Ovary (tissue), 3 donors: ENCODE measurements at regions not wholly inside any gene's neighbourhood (a gene's known extent, or its start where the extent isn't known, plus 50 kb on each side); places are given as distances from the start of the nearest gene placed in this dataset.

Experiments
- EP300 ChIP-seq: sonication (generic); formaldehyde crosslinking; IDR thresholded peaks from one replicate; pipeline ENCODE4 v1.6.1; 2017; ENCODE audit warnings: antibody characterized with exemption
- POLR2A ChIP-seq: fragments of 450-650 bp; IDR thresholded peaks from one replicate; pipeline ENCODE4 v1.6.1; 2017; ENCODE audit warnings: antibody characterized with exemption, mild to moderate bottlenecking, moderate library complexity
- TF ChIP-seq, protein P1 (sequence below), 3 donors: fragments of 450-650 bp in 2 of 3; fragments of 200-600 bp in 1 of 3; IDR thresholded peaks; one replicate each; pipeline versions ENCODE4 v1.5.1 to v1.8.0; 2016 to 2022; ENCODE audit warnings: antibody characterized with exemption in 3 of 3, mild to moderate bottlenecking in 1 of 3
- donor health status: DM: no; HTN: no; CAD: no.

GRCh38 chr2:5076599-5076998 lies 615.6 kb upstream of the SOX11 start:
- TF ChIP-seq, protein P1, sequence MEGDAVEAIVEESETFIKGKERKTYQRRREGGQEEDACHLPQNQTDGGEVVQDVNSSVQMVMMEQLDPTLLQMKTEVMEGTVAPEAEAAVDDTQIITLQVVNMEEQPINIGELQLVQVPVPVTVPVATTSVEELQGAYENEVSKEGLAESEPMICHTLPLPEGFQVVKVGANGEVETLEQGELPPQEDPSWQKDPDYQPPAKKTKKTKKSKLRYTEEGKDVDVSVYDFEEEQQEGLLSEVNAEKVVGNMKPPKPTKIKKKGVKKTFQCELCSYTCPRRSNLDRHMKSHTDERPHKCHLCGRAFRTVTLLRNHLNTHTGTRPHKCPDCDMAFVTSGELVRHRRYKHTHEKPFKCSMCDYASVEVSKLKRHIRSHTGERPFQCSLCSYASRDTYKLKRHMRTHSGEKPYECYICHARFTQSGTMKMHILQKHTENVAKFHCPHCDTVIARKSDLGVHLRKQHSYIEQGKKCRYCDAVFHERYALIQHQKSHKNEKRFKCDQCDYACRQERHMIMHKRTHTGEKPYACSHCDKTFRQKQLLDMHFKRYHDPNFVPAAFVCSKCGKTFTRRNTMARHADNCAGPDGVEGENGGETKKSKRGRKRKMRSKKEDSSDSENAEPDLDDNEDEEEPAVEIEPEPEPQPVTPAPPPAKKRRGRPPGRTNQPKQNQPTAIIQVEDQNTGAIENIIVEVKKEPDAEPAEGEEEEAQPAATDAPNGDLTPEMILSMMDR (IDR thresholded peaks at IDR 0.05) = no peak
- TF ChIP-seq EP300 = no peak
- no peak for TF ChIP-seq POLR2A
